NCI-H446 (cell line): ENCODE measurements at regions not wholly inside any gene's neighbourhood (a gene's known extent, or its start where the extent isn't known, plus 50 kb on each side); places are given as distances from the start of the nearest gene placed in this dataset.

Source experiments
- DNase-seq, 2 experiments: peaks; one replicate each; lab custom pipeline; 2025; lab: John Stamatoyannopoulos, UW

DNA sequence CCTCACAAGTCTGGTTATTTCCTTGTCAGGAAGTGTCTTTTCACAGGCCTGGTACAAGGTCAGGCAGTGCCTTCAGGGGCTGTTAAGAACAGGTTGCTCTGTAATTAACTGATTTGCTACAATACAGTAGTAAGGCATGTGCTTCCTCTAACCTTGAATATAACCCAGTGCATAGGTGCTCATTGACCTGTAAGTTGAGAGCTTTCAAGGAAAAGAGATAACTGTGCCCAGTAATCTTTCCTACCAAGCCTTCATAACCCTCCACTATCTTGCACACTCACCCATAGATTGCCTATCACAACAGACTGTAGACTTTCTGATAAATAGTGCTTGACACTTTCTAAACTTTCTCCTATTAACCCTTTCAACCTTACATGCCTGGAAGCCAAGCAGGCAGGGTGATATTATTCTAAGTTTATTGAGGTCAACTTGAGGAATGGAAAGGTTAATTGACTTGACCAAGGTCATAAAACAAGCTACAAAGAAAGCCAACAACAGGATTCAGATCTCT, 148.1 kb downstream of the PPARGC1A start:
- DNase-seq, result no peak

DNA sequence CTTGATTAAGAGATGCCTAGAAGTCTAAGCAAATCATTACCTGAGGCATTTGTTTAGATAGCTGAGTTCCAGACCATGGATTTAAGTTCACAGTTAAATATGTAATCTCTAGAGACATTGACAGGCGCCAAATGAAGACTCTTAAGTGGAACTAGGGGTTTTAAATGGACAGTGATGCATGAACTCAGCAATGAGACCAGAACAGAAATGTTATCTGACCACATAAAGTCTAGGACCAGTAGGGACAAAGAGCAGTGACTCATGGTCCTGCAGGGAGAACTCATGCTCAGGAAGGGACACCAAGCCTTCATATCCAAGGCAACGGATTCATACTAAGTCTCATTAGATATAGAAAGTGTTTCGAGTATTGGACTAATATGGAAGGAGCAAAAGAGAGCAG, 152.3 kb downstream of the PPARGC1A start:
- DNase-seq, result no peak

DNA sequence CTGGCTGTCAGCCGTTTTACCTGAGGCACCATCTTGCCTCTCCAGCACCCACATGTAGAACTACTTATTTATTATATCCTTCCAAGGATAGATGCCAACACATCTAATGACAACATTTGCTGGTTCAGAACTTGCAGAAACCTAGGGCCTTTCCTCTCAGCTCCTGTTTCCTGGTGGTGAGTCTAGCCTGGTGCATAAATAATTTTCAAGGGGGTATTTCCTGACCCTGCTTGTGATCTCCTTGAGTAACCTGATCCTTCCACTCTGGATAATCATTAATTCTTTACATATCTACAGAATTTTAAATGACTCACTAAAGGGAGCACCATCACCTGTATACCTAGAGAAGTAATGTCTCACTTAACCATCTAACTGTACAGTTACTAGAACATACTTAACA, 153.4 kb downstream of the PPARGC1A start:
- DNase-seq, result no peak

DNA sequence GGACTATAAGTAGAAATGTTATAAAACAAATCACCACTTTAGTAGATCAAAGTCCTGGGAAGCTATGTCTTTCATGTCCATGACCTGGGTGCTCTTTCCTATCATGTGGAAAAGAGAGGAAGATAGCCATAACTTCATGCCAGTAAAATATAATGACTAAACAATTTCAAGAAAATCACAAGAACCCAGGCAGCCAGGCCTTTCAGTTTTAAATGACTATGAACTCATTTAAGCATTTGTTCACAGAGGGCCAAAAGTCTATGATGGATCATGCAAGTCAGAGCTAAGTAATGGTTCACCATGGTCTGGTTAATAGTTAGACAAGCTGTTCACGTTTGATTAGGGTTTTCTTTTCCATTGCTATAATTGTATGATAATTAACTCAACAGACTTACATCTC, 155.8 kb downstream of the PPARGC1A start:
- DNase-seq, result no peak

DNA sequence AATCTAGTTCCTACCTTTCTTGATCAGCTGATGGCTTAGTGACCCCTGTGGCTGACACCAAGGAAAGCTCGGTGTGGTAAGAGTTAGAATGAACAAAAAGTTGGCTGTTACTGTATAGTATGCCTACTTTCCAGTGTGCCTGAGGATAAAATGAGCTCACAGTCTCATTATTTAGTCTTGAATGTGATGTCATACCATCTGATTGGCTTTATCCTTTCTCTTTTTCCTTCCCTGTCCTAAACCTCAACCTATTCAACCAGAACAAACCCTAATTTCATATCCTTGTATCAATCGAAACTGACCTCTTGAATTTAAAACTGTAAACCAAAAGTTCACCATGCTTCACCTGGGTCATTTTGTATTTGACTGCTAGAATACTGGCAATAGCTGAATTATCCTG, 156.4 kb downstream of the PPARGC1A start:
- no peak for DNase-seq

DNA sequence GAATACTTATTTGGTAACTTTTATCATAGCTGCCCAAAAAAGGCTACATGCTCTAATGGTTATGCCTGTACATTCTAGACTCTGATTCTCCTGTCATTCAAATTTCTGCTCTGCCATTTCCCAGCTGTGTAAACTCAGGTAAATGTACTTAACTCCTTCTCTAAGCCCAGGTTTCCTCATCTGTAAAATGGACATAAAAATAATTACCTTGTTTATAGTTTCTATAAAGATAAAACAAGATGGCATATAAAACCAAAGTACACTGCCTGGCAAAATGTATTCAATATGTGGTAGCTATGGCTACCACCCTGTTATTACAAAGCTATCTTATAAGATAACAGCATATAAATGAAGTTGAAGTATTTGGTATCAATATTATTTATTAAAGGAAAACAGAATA, 158.8 kb downstream of the PPARGC1A start:
- no peak for DNase-seq

DNA sequence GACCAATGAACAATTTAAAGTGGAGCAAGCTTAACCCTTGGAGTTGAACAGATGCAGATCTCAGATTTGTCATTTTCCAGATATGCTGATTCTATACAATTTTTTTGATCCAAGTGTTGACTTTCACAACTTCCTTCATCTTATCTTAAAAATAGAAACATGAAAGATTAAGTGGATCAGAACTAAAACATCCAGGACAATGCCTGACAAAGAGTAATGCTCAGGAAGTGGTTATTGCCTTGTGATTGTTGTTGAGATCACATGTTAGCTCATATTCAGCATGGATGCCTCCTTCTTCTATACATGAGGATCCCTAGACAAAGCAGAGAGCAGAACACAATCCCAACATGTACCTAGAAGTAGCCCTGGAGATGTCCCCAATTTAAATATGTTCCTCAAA, 160.9 kb downstream of the PPARGC1A start:
- DNase-seq, result no peak

DNA sequence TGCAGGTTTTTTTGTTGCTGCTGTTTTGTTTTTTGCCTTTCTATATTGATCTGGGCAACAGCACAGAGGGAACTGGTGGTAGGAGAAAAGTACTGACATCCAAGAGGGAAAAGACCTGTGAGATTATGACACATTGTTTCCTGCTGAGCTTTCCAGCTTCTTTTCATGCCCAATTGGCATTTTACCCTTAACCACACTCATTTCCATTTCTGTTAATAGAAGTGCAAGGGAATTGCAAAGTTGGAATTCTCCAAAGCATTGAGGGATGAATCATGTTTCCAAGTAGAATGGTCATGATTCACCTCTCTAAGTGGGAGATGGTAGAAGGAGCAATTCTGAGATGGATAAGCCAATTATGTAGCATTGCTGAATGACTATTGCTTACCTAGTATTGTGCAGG, 161.5 kb downstream of the PPARGC1A start:
- no peak for DNase-seq

DNA sequence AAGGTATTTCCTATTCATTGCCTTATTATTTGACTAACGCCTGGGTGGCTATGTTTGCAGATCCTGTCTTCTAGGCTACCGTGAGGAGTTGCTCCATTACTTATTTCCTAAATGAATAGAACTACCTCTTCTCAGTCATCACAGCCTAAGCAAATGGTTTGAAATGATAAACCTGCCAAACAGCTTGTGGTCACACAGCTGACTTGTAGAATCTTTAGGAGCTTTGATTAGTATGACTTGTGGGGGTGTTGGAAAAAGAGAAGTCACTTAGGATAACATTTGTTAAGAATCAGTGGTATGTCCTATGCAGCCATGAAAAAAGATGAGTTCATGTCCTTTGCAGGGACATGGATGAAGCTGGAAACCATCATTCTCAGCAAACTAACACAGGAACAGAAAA, 169.3 kb downstream of the PPARGC1A start:
- no peak for DNase-seq

DNA sequence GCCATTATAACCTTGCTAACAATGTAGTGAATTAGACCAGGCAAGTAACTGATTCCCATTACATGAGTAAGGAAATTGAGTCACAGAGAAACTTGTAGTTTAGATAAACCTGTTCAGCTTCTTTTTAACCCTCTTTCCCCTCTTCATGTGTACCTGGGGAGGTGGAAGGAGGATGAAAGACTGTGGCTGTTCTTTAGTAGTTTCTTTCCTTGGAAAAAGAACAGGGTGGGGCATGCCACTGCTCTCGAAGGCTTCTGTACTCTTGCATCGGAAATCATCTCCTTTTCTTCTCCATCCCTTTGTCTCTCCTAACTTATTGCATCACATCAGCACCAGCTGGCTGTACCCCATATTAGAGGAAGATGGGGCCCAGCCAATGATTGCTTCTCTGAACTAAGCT, 171.4 kb downstream of the PPARGC1A start:
- DNase-seq, result no peak

DNA sequence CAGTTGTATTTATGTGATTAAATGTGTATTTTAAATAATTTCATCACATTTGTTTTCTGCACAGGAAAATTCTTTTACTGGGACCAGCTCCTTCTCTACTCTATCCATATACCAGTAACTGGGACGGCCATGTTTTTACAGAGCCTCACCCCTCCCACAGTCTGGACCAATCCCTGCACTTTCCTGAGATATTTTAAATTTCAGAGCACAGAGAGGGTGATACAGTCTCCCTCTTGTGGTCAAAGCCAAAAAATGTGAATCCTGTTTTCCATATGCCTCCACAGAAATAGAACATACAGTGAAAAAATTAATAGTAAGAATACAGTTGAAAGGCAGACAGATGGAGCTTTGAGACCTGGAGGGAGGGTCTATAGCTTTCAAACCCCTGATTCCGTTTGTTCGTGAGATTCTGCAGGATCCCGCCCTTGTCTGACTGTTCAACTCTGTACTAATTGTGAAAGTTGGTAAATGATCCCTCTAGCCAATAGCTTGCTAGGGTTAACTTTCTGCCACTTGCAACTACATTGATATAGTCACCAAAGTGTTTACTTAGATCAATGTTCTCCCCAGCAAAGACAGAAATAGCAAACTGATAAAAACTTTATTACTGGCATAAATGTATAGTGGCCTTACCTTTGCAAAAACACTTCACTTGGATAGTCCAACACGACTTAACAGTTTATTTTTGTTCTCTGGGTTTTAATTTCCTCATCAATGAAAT, 172.2 kb downstream of the PPARGC1A start:
- peak in 1 of 2 experiments; percentile 26 for DNase-seq

DNA sequence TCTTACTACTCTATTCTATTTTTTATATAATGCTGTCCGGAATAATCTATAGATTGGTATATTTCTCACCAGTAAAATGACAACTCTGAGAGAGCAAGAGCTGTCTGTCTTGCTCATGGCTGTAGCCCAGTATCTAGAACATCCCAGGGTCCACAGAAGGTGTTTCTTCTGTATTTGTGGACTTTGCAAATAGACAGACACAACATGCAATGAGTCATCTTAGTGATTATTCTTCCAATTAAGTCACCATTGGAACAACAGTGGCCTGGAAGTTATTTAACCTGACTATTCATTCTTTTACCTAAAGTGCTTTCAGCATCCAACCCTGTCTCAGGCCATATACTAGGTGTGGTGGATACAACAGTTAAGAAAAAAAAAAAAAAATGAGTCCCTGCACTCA, 179.5 kb downstream of the PPARGC1A start:
- DNase-seq, result no peak

DNA sequence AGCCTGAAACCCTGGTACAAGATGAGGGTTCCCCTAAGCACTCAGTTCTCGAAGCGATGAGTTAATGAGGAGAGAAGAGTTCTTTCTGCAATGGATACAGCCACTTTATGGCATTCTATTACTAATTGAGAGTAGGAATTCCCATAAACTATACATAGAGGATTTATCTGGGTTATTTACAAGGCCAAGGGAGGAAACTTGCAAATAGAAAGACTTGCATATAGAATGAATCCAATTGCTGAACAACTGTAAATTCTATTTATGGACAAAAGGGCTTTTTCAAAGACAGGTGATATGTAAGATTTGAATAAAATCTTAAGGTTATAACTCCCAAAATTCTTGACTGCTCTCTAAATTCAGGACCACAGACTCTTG, 182.2 kb downstream of the PPARGC1A start:
- no peak for DNase-seq

DNA sequence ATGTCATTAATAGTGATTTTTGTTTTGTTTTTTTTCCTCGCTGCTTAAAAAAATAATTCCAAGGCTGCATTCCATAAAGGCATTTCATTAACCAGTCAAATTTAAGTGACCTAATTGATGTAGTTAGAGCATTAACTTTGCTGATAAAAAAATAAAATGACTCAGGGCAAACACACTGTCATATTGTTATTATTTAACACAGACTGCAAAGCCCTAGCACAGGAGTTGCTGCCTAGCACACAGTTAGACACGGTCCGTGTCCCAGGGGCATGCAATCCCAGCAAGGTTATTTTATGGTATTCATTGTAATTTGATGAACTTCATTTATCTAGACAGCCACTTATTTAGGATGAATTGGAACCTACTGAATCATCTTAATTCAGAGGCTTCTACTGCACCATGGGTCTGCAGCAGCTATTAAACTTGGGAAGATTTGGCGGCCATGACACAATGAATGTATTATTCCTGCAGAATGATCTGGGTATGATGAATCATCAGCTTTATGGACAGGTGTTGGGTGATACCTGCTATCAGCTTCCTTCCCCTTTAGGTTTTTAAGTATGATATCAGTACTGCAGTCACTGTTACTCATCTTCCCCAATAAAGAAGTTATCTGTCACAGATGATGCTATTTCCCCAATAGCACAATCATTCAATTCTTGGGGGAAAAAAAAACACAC, 182.7 kb downstream of the PPARGC1A start:
- no peak for DNase-seq

DNA sequence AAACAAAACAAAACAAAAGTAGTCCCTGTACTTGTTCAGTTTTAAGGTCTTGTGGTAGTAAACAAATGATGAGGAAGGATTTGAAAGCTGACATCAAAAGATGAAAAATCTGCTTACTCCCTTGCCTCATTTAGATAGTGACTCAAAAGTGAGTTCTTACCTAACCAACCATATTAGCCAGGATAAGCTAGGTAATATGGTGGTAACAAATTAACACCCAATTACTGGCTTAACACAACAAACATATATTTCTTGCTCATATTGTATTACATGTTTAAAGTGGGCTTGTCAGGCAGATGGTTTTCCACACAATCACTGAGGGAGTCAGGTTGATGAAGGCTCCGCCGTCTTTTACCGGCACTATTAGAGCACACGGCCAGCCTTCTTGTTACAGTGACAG, 189.7 kb downstream of the PPARGC1A start:
- DNase-seq, result no peak

DNA sequence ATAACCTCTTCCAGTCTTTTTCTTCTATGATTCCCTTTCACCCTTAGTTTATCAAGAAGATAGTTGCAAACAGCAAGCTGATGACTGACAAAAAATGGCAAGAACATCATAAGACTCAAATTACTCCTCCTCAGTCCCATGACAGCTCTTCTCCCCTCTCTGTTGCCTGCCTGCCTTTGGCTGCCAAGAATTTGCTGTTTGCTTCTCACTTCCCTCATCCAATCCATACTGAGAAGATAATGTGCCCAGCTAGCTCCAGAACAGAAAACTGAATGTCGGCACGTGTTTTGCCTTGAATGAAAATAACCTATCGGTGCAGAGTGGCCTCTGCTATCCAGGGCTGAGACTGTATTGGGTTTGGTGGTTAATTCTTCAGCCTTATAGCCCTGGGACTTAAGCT, 192.1 kb downstream of the PPARGC1A start:
- DNase-seq, result no peak

DNA sequence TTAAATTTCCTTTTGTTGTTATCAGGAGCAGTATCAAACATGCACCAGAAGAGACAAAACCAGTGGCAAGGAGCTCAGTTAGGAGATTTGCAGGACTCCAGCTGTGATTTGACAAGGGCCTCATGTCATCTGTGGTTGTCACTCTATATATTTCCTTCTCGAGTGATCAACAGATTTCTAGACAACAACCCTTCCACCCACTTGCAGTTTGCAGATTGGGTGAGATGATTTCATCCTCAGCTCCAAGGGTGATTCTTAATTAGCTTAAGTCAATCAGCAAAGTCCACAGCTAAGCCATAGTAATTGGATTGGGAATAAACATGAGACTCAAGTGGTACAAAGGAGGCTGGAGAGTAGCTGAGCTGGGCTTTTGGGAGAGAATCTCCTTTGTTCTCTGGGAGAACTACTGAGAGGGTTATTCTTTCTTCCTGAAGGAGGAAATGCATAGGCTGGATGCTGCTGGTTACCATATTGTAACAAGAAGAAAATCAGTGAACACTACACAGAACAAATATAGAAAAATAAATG, 192.8 kb downstream of the PPARGC1A start:
- DNase-seq, result no peak

DNA sequence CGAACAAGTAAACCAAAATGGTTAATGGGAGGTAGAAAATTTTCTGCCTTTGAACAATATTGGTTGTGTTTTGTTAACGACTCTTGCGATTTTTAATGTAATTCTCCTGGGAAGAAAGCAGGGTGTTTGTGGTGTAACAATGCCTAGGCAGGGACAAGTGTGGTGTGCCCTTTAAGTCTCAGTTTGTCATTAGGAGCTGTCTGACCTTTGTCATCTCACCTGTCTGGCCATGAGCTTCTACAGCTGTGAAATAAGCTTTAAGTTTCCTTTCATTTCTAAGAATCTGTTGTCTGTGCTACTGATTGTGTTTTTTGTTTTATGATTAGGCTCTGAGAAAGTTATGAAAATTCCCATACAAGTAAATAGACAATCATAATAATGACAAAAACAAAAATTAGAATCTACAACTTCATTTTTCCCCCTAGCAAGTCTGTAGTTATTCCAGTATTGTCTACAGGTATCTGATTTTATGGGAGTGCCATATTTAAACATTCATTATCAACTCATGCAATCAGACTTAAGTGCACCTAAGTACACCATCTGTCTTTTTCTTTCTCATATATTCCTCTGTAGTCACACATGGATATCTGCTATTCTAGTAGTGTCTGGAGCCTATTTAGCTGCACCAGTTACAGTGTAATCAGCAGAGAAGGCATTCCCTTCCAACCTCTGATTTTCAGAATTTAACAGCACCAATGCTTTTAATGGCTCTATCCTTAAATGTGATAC, 203.5 kb downstream of the PPARGC1A start:
- no peak for DNase-seq

DNA sequence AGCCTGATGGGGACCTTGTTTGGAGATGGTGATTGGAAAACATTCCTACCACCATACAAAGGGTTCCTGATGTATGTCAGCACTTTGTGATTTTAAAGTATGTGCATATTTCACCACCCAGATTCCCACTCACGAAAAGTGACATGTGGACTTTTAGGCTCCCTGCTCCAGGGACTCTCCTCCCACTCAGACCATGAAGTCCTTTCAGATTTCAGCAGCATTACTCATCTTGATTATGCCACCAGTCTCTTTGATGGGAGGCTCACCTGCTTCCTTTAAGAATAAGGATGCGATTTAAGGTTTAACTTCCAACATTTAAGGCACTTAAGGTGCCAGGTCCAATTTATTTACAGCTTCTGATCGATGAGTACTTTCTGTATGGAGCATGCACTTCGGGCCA, 204.4 kb downstream of the PPARGC1A start:
- DNase-seq, result no peak

DNA sequence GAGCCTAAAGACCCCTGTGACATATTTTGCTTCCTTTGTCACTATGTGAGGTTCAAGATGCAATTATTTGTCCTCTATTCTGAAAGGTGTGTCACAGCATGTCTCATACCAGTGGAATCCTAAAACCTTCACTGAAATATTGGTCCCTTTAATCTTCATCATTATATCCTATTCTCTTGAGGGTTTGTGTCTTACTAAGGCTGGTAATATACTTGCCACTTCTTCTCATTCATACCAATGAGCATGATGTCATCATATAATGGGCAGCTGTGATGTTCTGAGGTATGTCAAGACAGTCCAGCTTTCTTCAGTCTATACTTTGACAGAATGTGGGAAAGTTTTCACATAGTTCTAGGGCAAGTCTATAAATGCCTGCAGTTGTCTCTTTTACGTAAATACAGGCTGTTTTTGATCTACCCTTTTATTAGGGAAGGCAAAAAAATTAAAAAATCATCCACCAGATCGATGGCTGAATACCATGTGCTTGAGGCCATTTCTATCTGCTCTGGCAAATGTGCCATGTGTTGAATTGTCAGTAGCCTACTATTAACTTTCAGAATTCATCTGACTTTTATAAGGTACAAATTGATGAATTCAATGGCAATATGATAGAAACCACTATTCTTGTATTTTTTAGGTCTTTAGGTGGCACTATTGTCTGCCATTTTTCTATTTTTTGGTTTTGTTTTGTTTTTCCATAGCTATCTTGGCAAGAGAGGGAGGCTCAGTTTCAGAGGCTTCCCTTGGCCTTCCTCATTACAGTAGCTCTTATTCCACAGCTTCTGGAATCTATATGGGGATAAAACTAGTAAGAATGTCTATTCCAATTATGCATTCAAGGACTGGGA, 209.0 kb downstream of the PPARGC1A start:
- no peak for DNase-seq

DNA sequence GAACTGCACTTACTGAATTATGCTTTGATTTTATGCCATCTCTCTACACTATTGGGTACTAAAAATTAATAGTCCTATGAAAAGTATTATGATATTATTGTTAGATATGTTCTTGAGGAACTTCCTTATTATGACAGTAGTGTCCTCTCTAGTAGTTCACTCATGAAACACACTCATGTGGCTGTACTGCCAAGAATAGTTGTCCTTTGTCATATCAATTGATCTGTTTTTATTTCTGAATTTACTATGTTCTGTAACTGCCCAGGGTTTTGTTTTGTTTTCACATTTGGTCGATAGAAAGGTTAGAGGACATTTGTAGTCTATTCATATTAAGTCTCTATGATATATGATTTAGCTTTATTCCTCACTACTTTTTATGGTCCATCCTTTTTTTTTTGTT, 215.2 kb downstream of the PPARGC1A start:
- no peak for DNase-seq

DNA sequence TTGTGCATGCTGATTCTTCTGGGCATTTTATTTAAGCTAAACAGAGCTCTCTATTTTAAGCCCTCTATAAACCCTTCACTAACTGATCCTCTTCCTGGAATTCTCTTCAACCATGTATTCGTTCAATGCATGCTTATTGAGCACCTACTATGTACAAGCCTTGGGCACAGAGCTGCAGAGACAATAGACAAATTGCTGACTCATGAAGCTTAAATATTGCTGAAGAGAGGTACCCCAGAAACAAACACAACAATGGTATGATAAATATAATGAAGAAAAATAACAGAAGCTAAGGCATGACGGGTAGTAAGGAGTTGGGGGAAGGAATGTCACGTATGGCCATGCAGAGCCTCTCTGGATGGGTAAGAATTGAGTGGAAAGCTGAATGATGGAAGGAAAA, 222.2 kb downstream of the PPARGC1A start:
- no peak for DNase-seq
